HepG2 (cell line): ENCODE measurements at regions not wholly inside any gene's neighbourhood (a gene's known extent, or its start where the extent isn't known, plus 50 kb on each side); places are given as distances from the start of the nearest gene placed in this dataset.

Experiments used
- ATAC-seq: fragments of 200-7000 bp; cut with Tn5 transposase; 3 replicates; pipeline ENCODE4 v1.9.1; 2020; ENCODE audit warnings: mild to moderate bottlenecking, moderate library complexity
- BruUV-seq: library from RNA; stranded (reverse); fragments of 400-500 nt; replicated peaks from 2 replicates; lab custom pipeline; 2021; lab: Mats Ljungman, UMichigan
- CTCF ChIA-PET: fragments of 300-600 bp; formaldehyde crosslinking; extraction: SDS; loops from one replicate; lab custom pipeline; 2021; ENCODE audit warnings: low total read pairs, inconsistent platforms, low intra/inter-chr PET ratio; lab: Yijun Ruan, JAX
- POLR2A ChIA-PET: fragments of 350-600 bp; sonication (Branson Sonifier 250); formaldehyde crosslinking; loops from one replicate; lab custom pipeline; 2020; ENCODE audit warnings: antibody characterized with exemption, inconsistent platforms; lab: Yijun Ruan, JAX
- DNase-seq: peaks from one replicate; pipeline ENCODE4 v3.0.0-alpha.2; 2015; ENCODE audit warnings: low spot score
- FAIRE-seq: peaks from 3 replicates; lab custom pipeline; 2011; peaks lifted over from hg19 to GRCh38; lab: Jason Lieb, UNC
- H2AFZ ChIP-seq: one replicate; pipeline ENCODE4 v1.6.1; 2011; ENCODE audit warnings: low read length, inconsistent platforms
- H3K27ac ChIP-seq: fragments of 300-600 bp; 3 replicates; pipeline ENCODE4 v1.8.0; 2011; ENCODE audit warnings: mixed run types, mild to moderate bottlenecking, mixed read lengths, low read length, inconsistent platforms; ENCODE audit not compliant: insufficient read depth; ENCODE audit errors: extremely low read length
- H3K27me3 ChIP-seq, 2 experiments: fragments of 200-600 bp in 1 of 2; 2 replicates in 1 of 2; 3 replicates in 1 of 2; pipeline versions ENCODE4 v1.6.0 to v1.8.0; 2011; ENCODE audit warnings: low read length in 2 of 2, mild to moderate bottlenecking in 2 of 2, moderate library complexity in 2 of 2, inconsistent platforms in 1 of 2; ENCODE audit not compliant: insufficient read depth in 2 of 2, control insufficient read depth in 1 of 2
- H3K36me3 ChIP-seq, 2 experiments: fragments of 200-600 bp in 1 of 2; replicated peaks in 1 of 2; 2 replicates in 1 of 2; 3 replicates in 1 of 2; pipeline versions ENCODE4 v1.5.1 to v1.8.0; 2011; ENCODE audit warnings: low read length in 2 of 2, inconsistent platforms in 1 of 2; ENCODE audit not compliant: insufficient read depth in 2 of 2, control insufficient read depth in 1 of 2
- H3K4me1 ChIP-seq: 2 replicates; pipeline ENCODE4 v1.5.1; 2012; ENCODE audit warnings: low read length, inconsistent platforms; ENCODE audit not compliant: insufficient read depth
- H3K4me2 ChIP-seq: 2 replicates; pipeline ENCODE4 v1.6.0; 2011; ENCODE audit warnings: low read depth, low read length, inconsistent platforms
- H3K4me3 ChIP-seq, 3 experiments: fragments of 200-600 bp in 1 of 3; sonication (generic), shearing (Covaris generic) in 1 of 3; replicated peaks in 1 of 3; 2 replicates each; pipeline ENCODE4 v1.5.1; 2011 to 2016; ENCODE audit warnings: low read length in 3 of 3, inconsistent platforms in 2 of 3, low read depth in 2 of 3, mild to moderate bottlenecking in 2 of 3, control low read depth in 1 of 3, mixed read lengths in 1 of 3; ENCODE audit not compliant: insufficient read depth in 1 of 3
- H3K79me2 ChIP-seq: one replicate; pipeline ENCODE4 v1.6.1; 2011; ENCODE audit warnings: low read length, inconsistent platforms; ENCODE audit not compliant: insufficient read depth
- H3K9ac ChIP-seq: 2 replicates; pipeline ENCODE4 v1.6.0; 2011; ENCODE audit warnings: mild to moderate bottlenecking, low read depth, low read length, inconsistent platforms; ENCODE audit not compliant: insufficient read depth
- H3K9me3 ChIP-seq: 2 replicates; pipeline ENCODE4 v1.5.1; 2012; ENCODE audit warnings: mild to moderate bottlenecking, low read length
- H4K20me1 ChIP-seq: 2 replicates; pipeline ENCODE4 v1.6.0; 2011; ENCODE audit warnings: inconsistent platforms, mild to moderate bottlenecking, low read length, moderate library complexity; ENCODE audit not compliant: insufficient read depth
- HOXA7 ChIP-seq: sonication (generic); formaldehyde crosslinking; IDR thresholded peaks from 2 replicates; pipeline ENCODE4 v1.8.1; 2022; ENCODE audit warnings: mild to moderate bottlenecking, missing genetic modification reagents, moderate library complexity
- ZNF317 ChIP-seq: sonication (generic); formaldehyde crosslinking; IDR thresholded peaks from 2 replicates; pipeline ENCODE4 v1.5.0; 2020; ENCODE audit warnings: mild to moderate bottlenecking, missing genetic modification reagents
- ZNF333 ChIP-seq: sonication (generic); formaldehyde crosslinking; IDR thresholded peaks from 2 replicates; pipeline ENCODE4 v1.4.0; 2020; ENCODE audit warnings: mild to moderate bottlenecking, missing genetic modification reagents, borderline replicate concordance
- WGBS: methylation state at CpG from one replicate; pipeline ENCODE4 v1.1.6; 2017; ENCODE audit warnings: low lambda C conversion rate; 5-methylcytosine and 5-hydroxymethylcytosine counted together
- in situ Hi-C: cut with HindIII; loops from 2 replicates; pipeline ENCODE4 v1.10.0; 2017; ENCODE audit warnings: low pct_unique_long_range_greater_than_20kb; ENCODE audit not compliant: extremely low pct_ligation_motif_present
- intact Hi-C: fragments of 100-400 bp; cut with micrococcal nuclease; formaldehyde crosslinking; loops from one replicate; pipeline ENCODE4 v1.10.0; 2022; ENCODE audit not compliant: unreplicated experiment
- TF ChIP-seq, protein P1 (sequence below): sonication (generic); formaldehyde crosslinking; conservative IDR thresholded peaks from 2 replicates; pipeline ENCODE4 v1.8.1; 2023; ENCODE audit warnings: missing genetic modification reagents
- TF ChIP-seq, protein P2 (sequence below): sonication (generic); formaldehyde crosslinking; IDR thresholded peaks from 2 replicates; pipeline ENCODE4 v1.4.0; 2020; ENCODE audit warnings: mild to moderate bottlenecking, missing genetic modification reagents

DNA sequence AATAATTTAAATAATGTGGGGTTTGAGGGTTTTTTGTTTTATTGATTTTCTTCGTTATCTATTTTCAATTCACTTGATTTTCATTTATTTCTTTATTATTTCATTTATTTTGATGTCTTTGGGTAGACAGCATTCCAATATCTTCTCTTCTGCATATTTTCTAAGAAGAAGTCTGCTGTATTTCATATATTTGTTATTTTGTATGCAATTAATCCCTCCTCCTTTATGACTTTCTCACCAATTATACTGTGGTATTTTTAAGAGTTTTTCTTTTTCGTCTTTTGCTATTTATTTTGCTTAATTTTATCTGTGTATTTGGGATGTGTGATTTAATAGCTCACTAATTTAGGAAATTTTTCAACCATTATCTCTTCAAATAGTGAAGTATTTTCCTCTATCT, 1444.4 kb upstream of the MIR17HG start:
- intact Hi-C loops: no loop called here
- no peak overlapping the region for H2AFZ ChIP-seq
- no peak for DNase-seq
- TF ChIP-seq ZNF333 (CRISPR knock-in tag) (no peak), ZNF317 (CRISPR knock-in tag) (peak; percentile 92)
- WGBS: 23% methylated on average over 2 of the region's 2 CpGs
- no peaks in the 10 kb centered on the region for H3K9me3 ChIP-seq
- H3K79me2 ChIP-seq: no peaks in the 10 kb centered on the region
- H4K20me1 ChIP-seq: no peaks in the 10 kb centered on the region
- no TSS peak for BruUV-seq
- POLR2A ChIA-PET: no interaction called here
- no peaks in the 10 kb centered on the region for H3K27me3 ChIP-seq
- CTCF ChIA-PET: no interaction called here
- peaks cover 45% of the 10 kb centered on the region for H3K4me1 ChIP-seq
- no peak overlapping the region for H3K9ac ChIP-seq
- H3K4me2 ChIP-seq: no peak overlapping the region
- no peak for FAIRE-seq
- H3K4me3 ChIP-seq: no peak overlapping the region
- H3K36me3 ChIP-seq: no peaks in the 10 kb centered on the region
- H3K27ac ChIP-seq: no peak overlapping the region
- no peak for ATAC-seq
- in situ Hi-C loops: no loop called here

DNA sequence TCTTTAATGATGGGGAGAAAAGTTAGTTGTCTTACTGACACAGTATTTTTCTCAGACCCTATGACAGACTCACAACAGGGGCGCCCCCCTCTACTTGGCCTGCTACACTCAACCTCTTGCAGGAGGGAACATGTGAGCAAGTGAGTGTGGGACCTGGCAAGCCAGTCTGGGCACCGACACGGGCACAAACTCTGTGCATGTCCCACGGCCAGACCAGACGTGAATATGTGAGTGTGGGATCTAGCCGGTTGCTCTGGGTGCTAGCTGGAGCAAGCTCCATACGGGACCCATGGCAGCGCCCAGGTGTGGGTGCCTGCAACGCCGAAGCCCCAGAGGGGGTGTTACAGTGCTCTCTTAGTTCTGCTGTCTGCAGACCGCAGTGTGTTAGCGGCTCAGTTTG, 1437.3 kb upstream of the MIR17HG start:
- Histone ChIP-seq H3K4me3 (no peak overlapping the region), H2AFZ (no peak overlapping the region), H3K9me3 (no peaks in the 10 kb centered on the region), H3K27me3 (no peaks in the 10 kb centered on the region), H4K20me1 (no peaks in the 10 kb centered on the region), H3K27ac (no peak overlapping the region), H3K4me1 (peaks cover 2% of the 10 kb centered on the region; the same call in 1 of the 2 replicates), H3K79me2 (no peaks in the 10 kb centered on the region), H3K4me2 (no peak overlapping the region)
- no TSS peak for BruUV-seq
- FAIRE-seq (no peak), DNase-seq (no peak), ATAC-seq (no peak)
- in situ Hi-C loops: no loop called here
- 22% methylated on average over 6 of the region's 12 CpGs for WGBS
- CTCF ChIA-PET: no interaction called here
- intact Hi-C loops: no loop called here
- TF ChIP-seq, protein P1, sequence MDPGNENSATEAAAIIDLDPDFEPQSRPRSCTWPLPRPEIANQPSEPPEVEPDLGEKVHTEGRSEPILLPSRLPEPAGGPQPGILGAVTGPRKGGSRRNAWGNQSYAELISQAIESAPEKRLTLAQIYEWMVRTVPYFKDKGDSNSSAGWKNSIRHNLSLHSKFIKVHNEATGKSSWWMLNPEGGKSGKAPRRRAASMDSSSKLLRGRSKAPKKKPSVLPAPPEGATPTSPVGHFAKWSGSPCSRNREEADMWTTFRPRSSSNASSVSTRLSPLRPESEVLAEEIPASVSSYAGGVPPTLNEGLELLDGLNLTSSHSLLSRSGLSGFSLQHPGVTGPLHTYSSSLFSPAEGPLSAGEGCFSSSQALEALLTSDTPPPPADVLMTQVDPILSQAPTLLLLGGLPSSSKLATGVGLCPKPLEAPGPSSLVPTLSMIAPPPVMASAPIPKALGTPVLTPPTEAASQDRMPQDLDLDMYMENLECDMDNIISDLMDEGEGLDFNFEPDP (CRISPR knock-in tag): no peak
- no peak for TF ChIP-seq HOXA7
- TF ChIP-seq, protein P2, sequence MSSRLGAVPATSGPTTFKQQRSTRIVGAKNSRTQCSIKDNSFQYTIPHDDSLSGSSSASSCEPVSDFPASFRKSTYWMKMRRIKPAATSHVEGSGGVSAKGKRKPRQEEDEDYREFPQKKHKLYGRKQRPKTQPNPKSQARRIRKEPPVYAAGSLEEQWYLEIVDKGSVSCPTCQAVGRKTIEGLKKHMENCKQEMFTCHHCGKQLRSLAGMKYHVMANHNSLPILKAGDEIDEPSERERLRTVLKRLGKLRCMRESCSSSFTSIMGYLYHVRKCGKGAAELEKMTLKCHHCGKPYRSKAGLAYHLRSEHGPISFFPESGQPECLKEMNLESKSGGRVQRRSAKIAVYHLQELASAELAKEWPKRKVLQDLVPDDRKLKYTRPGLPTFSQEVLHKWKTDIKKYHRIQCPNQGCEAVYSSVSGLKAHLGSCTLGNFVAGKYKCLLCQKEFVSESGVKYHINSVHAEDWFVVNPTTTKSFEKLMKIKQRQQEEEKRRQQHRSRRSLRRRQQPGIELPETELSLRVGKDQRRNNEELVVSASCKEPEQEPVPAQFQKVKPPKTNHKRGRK (CRISPR knock-in tag): no peak
- TF ChIP-seq, all 625 proteins: peak for 0
- POLR2A ChIA-PET: no interaction called here
- no peaks in the 10 kb centered on the region for H3K36me3 ChIP-seq
- H3K9ac ChIP-seq: no peak overlapping the region
